HG03175 (cell line): ENCODE measurements at regions not wholly inside any gene's neighbourhood (a gene's known extent, or its start where the extent isn't known, plus 50 kb on each side); places are given as distances from the start of the nearest gene placed in this dataset.
A peak's percentile ranks its signal among the peaks of the same experiment; 100 is the strongest.
"Not testable (repeated sequence)": the region's sequence is repeated elsewhere in the genome, so short reads cannot be mapped to it uniquely, and the experiment has no call there.

Source experiments
- ATAC-seq: cut with Tn5 transposase; IDR thresholded peaks from one replicate; pipeline ENCODE4 v1.9.1; 2021; ENCODE audit warnings: mild to moderate bottlenecking, moderate library complexity; ENCODE audit not compliant: unreplicated experiment

- no peak for ATAC-seq
These were observed 543.3 kb upstream of the UBE2E2 start for GRCh38 chr3:22659651-22660475.

- no peak for ATAC-seq
These were observed 542.5 kb upstream of the UBE2E2 start for GRCh38 chr3:22660606-22661005.

- ATAC-seq, result no peak
These were observed 541.9 kb upstream of the UBE2E2 start for GRCh38 chr3:22661121-22661700.

DNA sequence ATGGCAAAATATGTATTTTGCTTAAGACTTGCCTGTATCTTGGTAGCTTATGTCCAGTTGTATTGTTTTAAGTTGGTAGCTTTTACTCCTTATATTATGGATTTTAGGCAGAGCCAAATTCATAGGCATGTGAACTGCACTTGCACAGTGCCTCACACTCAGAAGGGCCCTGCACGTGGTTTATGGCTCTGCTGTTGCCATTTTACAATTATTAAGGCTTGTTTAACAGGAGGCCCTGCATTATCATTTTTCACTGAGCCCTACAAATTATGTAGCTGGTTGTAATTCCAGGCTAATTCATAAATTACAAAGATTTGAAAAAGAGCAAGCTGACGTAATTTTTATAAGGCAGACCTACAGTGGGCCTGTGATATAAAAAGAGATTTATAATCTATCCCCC lies 537.6 kb upstream of the UBE2E2 start:
- ATAC-seq, result no peak

GRCh38 chr3:22666736-22667135 lies 536.4 kb upstream of the UBE2E2 start:
- ATAC-seq, result no peak

DNA sequence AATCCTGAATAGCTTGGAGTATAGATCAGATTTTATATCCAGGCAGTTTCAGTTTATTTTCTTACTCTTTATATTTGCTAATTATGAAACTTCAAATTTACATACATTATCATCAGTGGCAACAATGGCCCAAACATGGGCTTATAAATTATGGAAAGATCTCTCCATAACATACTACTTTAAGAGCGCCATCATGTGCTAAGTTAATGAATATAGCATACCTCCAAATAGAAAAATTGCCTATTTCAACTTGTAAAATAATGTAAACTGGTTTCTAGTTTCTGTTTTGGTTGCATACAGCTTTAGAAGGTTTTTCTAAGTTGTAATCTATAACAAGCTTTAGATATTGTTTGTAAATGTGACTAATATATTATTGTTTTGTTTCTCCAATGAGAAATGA lies 531.3 kb upstream of the UBE2E2 start:
- ATAC-seq, result no peak

GRCh38 chr3:22684739-22685138 lies 518.4 kb upstream of the UBE2E2 start:
- no peak for ATAC-seq

DNA sequence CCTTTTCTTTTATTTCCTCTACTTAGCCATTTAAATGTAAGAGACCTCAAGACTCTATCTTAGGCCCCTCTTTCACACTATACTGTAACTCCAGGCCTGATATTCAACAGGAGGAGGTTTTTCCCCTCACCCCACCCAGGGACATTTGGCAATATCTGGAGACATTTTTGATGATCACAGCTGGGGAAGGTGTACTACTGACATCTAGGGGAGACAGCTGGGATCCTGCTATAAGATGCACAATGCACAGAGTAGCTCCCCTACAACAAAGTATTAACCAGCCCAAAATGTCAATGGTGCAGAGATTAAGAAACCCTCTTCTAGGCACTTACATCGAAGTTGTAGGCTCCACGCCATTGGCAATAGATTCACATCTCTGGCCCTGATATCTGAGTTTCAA lies 517.5 kb upstream of the UBE2E2 start:
- no peak for ATAC-seq

DNA sequence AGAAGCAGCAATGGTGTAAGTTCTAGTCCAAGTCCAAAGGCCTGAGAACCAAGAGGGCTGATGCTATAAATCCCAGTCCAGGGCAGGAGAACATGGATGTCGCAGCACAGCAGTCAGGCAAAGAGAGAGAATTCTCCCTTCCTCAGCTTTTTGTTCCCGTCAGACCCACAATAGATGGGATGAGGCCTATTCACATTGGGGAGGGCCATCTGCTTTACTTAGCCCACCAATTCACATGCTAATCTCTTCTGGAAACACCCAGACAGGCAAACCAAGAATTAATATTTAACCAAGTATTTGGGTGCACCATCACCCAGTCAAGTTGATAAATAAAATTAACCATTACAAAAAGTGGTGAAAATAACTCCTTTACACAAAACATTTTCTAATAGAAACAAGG lies 511.7 kb upstream of the UBE2E2 start:
- ATAC-seq, result no peak

DNA sequence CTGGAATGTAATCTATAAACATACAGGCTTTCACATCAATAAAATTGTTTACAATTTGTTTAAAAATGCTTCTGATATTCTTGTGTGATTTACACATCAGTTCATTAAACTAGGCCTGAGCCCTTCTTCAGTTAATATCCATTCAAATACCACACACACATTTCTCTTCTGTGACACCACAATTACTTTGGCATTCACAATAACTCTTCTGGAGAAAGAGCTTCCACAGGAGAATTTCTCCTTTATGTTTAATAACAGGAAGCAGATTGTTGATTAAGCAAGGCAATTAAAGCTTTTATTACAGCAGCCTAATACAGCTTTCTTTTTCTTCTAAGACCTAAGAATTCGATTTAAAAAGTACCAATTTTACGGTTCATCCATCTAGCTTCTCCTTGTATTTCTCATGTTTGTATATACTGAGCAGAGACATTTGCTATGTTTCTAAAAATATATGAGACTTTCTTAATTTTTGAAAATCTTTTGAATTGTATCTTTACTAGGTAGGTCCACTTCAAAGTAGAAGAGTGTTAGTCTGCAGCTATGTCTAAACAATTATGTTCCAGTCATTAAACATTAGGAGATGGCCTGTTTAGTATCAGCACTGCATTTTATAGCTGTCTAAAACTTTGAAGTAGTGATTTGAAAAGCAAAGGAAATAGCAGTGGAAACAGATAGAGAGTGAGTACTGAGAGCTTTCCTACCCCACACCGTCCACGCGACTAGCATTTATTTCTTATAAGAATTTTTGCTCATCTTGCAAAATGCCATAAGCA lies 511.1 kb upstream of the UBE2E2 start:
- no peak for ATAC-seq

DNA sequence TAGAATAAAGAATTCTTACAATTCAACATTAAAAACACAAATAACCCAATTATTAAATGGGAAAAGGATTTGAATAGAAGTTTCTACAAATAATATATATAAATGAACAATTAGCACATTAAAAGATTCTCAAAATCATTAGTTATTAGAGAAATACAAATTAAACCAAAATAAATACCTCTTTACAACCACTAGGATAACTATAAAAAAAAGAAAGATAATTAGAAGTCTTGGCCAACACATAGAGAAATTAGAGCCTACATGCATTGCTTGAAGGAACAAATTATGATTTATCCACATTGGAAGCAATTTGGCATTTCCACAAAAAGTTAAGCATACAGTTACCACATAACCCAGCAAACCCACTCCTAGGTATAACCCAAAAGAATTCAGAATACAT lies 502.3 kb upstream of the UBE2E2 start:
- no peak for ATAC-seq

DNA sequence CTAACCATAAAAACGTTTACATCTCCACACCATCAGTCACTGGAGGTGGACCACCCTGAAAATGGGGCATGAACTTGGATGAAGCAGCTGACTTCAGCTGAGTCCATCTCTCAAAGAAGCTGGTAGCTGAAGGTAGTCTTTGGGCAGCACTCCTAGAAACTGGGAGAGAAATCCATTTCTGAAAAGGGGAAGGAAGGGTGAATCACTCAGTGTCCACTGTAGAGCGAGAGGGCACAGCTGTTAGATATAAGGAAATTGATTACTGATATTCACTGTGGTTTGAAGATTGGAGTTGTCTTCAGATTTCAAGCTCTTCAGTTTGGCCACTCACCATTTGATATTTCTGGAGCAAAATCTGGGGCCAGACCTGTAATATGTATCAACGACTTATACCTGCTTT lies 499.0 kb upstream of the UBE2E2 start:
- no peak for ATAC-seq

DNA sequence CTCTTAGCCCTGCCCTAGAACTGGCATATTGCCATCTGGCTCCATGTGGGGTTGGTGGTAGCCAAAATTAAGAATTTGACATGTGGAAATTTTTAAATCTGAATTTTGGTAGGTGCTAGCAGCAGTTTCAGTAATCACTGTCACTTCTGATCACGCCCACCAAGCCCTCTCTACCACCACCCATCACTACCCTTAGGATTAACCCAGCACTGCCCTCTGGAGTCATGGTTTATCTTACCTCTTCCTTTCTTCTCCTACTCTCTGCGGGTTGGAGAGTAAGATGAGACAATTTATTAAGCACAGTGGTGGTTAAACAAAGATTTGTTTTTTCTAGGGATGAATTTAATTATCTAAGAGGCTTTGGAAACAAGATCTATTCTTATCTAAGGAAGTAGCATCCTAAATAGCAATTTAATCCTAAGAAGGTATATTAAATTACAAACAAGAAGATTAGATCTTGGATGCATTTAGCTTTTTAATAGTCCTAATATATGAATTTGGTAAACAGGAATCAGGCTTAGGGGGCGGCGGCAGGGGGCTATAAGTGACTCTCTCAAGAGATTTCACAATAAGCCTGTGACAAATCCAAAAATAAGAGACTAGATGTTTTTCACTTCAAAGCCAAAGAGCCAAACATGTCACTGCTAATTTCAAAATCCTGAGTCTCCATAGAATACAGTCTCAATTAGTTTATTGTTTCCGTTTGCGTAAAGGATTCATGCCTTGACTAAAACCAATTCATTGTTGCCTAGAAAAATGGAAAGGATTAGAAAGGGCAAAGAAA lies 498.4 kb upstream of the UBE2E2 start:
- ATAC-seq, result no peak

DNA sequence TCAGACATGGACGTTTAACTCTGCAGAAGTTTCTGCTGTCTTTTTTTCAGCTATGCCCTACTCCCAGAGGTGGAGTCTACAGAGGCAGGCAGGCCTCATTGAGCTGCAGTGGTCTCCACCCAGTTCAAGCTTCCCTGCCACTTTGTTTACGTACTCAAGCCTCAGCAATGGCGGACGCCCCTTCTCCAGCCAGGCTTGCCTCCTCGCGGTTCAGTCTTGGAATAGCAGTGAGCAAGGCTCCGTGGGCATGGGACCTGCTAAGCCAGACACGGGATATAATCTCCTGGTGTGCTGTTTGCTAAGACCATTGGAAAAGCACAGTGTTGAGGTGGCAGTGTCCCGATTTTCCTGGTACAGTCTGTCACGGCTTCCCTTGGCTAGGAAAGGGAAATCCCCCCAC lies 496.2 kb upstream of the UBE2E2 start:
- ATAC-seq, result not testable (repeated sequence)

- ATAC-seq, result no peak
These were observed 489.2 kb upstream of the UBE2E2 start for GRCh38 chr3:22713936-22714335.

GRCh38 chr3:22714749-22715148 lies 488.4 kb upstream of the UBE2E2 start:
- ATAC-seq, result no peak

GRCh38 chr3:22720596-22720995 lies 482.5 kb upstream of the UBE2E2 start:
- no peak for ATAC-seq

DNA sequence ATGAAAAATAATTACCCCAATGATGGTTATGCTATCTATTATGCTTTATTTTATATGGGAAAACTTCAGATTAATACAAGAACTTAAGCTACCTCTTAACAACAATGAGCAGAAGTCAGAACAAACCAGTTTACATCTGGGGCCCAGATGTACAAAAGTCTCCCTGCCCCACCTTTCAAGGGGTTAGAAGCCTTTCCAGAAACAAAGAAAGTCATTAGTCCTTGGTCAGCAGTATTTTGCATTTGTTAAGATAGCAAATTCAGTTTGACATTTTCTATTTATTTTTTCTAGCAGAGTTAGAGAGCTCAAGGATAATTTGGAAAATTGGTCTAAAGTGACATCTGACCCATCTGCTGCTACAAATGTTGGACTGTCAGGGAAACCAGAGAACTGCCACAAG lies 478.7 kb upstream of the UBE2E2 start:
- no peak for ATAC-seq

GRCh38 chr3:22728406-22728805 lies 474.7 kb upstream of the UBE2E2 start:
- ATAC-seq, result no peak

GRCh38 chr3:22729212-22729611 lies 473.9 kb upstream of the UBE2E2 start:
- no peak for ATAC-seq

DNA sequence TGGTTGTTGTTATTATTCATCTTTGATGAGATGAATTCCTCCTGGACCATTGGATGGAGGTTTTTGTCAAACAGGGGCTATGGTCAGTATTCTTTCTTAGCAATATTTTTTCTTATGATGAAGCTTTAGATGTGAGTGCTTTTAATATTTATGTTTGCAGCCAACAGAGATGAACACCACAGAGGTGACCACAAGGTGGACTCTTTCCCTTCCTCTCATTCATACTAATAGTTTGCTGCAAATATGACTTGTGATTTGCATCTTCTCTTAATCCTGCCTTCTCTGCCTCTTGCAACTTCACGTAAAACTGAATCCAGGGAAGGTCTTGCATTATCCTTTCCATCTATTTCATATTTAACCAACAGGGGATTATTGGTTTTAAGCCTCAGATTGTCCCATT lies 473.1 kb upstream of the UBE2E2 start:
- ATAC-seq, result peak; percentile 64
